ENCODE measurements at regions not wholly inside any gene's neighbourhood (a gene's known extent, or its start where the extent isn't known, plus 50 kb on each side); places are given as distances from the start of the nearest gene placed in this dataset.

- H3K4me3 ChIP-seq (ENCODE audit: low read length), result no peak overlapping the region
- no peaks in the 10 kb centered on the region for H3K27me3 ChIP-seq (replicated peaks; ENCODE audit: control insufficient read depth, insufficient read depth, low read length)
- H3K9me3 ChIP-seq (ENCODE audit: control insufficient read depth, low read length), result no peaks in the 10 kb centered on the region
- no peak overlapping the region for H3K9ac ChIP-seq (ENCODE audit: low read length)
- H3K36me3 ChIP-seq (ENCODE audit: control insufficient read depth, insufficient read depth, low read length, severe bottlenecking), result no peaks in the 10 kb centered on the region
- H3K4me1 ChIP-seq (ENCODE audit: control insufficient read depth, insufficient read depth, low read length), result no peaks in the 10 kb centered on the region
- DNase-seq (ENCODE audit: low read depth), result no peak
Measured at GRCh38 chr3:16658004-16658924, 53.0 kb upstream of the DAZL start.

- no peaks in the 10 kb centered on the region for H3K4me1 ChIP-seq (ENCODE audit: control insufficient read depth, insufficient read depth, low read length)
- H3K9ac ChIP-seq (ENCODE audit: low read length), result no peak overlapping the region
- no peaks in the 10 kb centered on the region for H3K27me3 ChIP-seq (replicated peaks; ENCODE audit: control insufficient read depth, insufficient read depth, low read length)
- no peak overlapping the region for H3K4me3 ChIP-seq (ENCODE audit: low read length)
- no peaks in the 10 kb centered on the region for H3K9me3 ChIP-seq (ENCODE audit: control insufficient read depth, low read length)
- no peaks in the 10 kb centered on the region for H3K36me3 ChIP-seq (ENCODE audit: control insufficient read depth, insufficient read depth, low read length, severe bottlenecking)
- DNase-seq (ENCODE audit: low read depth), result no peak
Measured at GRCh38 chr3:16658925-16659793, 53.9 kb upstream of the DAZL start.

- Histone ChIP-seq H3K9me3 (ENCODE audit: control insufficient read depth, low read length) (no peaks in the 10 kb centered on the region), H3K4me3 (ENCODE audit: low read length) (peak overlapping the region; percentile 38), H3K4me1 (ENCODE audit: control insufficient read depth, insufficient read depth, low read length) (peaks cover 27% of the 10 kb centered on the region), H3K27me3 (replicated peaks; ENCODE audit: control insufficient read depth, insufficient read depth, low read length) (no peaks in the 10 kb centered on the region), H3K9ac (ENCODE audit: low read length) (no peak overlapping the region), H3K36me3 (ENCODE audit: control insufficient read depth, insufficient read depth, low read length, severe bottlenecking) (no peaks in the 10 kb centered on the region)
- DNase-seq (ENCODE audit: low read depth), result no peak
Measured at GRCh38 chr3:16663854-16664712, 58.9 kb upstream of the DAZL start.

DNA sequence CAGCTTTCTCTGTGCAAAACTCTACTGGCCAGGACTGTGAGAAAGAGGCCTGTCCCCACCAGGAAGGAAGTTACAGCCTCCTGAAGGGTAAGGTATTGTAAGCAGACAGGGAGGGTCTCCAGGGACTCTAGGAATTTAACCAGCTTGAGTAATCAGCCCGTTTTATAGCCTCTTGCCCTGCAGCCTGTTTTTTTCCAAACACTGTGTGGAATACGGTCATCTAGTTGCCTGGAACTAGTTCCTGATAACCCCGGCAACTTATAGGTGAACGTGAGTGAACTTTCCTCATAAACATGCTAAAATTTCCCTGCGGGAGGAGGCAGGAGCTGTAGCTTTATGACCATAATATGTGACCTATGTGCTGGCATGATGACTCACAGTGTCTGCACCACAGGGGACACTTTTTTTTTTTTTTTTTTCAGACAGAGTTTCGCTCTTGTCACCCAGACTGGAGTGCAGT lies 60.1 kb upstream of the DAZL start:
- Histone ChIP-seq H3K9me3 (ENCODE audit: control insufficient read depth, low read length) (no peaks in the 10 kb centered on the region), H3K27me3 (replicated peaks; ENCODE audit: control insufficient read depth, insufficient read depth, low read length) (no peaks in the 10 kb centered on the region), H3K4me1 (ENCODE audit: control insufficient read depth, insufficient read depth, low read length) (peaks cover 35% of the 10 kb centered on the region), H3K9ac (ENCODE audit: low read length) (no peak overlapping the region), H3K4me3 (ENCODE audit: low read length) (peak overlapping the region; percentile 42), H3K36me3 (ENCODE audit: control insufficient read depth, insufficient read depth, low read length, severe bottlenecking) (no peaks in the 10 kb centered on the region)
- no peak for DNase-seq (ENCODE audit: low read depth)

DNA sequence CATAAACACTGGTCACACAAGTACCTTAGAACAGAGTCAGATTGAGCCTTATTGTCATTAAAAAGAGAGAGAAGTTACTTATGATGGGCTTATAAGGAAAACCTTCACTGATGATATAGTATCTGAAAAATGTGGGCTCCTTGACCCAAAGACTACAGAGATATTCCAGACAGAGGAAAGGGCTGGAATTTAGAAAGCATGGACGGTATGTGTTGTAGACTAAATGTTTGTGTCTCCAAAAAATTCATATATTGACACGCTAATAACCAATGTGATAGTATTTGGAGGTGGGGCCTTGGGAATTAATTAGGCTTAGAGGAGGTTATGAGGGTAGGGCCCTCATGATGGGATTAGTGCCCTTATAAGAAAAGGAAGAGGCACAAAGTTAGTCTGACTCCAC lies 61.0 kb upstream of the DAZL start:
- Histone ChIP-seq H3K9me3 (ENCODE audit: control insufficient read depth, low read length) (no peaks in the 10 kb centered on the region), H3K27me3 (replicated peaks; ENCODE audit: control insufficient read depth, insufficient read depth, low read length) (no peaks in the 10 kb centered on the region), H3K4me3 (ENCODE audit: low read length) (no peak overlapping the region), H3K36me3 (ENCODE audit: control insufficient read depth, insufficient read depth, low read length, severe bottlenecking) (no peaks in the 10 kb centered on the region), H3K4me1 (ENCODE audit: control insufficient read depth, insufficient read depth, low read length) (peaks cover 35% of the 10 kb centered on the region), H3K9ac (ENCODE audit: low read length) (no peak overlapping the region)
- DNase-seq (ENCODE audit: low read depth), result no peak

DNA sequence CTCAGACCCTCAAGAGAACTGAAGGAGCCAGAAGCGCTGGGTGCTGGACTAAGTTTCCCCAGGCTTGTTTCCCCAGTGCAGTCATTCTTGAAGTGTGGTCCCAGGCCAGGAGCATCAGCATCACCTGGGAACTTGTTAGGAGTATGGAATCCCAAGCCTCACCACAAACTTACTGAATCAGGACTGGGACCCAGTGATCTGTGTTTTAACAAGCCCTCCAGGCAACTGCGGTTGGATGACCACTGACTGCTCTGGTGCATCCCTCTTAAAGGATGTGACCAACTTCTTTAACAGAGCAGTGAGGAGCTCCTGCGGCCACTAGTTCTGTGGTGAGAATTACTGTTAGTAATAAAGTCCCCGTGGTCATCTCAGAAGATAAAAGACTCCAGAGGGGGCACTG lies 62.4 kb upstream of the DAZL start:
- Histone ChIP-seq H3K9me3 (ENCODE audit: control insufficient read depth, low read length) (no peaks in the 10 kb centered on the region), H3K4me1 (ENCODE audit: control insufficient read depth, insufficient read depth, low read length) (peaks cover 41% of the 10 kb centered on the region), H3K4me3 (ENCODE audit: low read length) (no peak overlapping the region), H3K36me3 (ENCODE audit: control insufficient read depth, insufficient read depth, low read length, severe bottlenecking) (no peaks in the 10 kb centered on the region), H3K27me3 (replicated peaks; ENCODE audit: control insufficient read depth, insufficient read depth, low read length) (no peaks in the 10 kb centered on the region), H3K9ac (ENCODE audit: low read length) (no peak overlapping the region)
- no peak for DNase-seq (ENCODE audit: low read depth)

DNA sequence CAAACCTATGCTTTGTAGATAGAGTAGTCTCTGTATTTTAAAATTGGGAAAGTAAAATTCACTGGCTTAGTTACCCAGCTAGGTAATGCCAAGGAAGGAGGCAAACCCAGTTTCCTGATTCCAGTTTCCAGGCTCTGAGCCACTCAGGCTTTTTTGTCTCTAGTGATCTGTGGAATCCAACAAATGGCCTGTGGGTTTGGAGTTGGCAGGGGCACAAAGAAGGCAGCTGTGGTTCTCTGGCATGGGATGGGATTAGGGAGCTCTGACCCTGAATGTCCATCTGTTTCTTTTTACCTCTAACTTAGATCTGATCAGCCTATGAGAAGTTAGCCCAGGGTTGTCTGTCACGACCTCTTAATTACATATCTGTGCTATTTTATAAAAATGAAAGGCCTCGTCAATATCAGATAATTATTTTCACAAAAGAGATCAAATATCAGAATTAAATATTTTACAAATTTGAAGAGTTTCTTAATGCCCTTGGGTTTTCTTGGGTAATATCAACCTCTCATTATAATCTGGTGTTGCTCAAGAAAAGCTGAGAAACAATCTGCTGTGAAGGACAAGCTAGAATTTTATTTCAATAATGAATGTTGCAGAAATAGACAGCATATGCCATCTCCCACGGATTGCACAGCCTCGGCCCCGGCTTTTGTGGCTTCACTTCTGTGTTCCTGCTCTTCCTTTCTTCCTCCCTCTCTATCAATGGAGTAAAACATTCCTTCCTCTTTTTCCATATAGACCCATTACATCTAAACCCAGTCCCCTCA lies 63.7 kb upstream of the DAZL start:
- Histone ChIP-seq H3K4me1 (ENCODE audit: control insufficient read depth, insufficient read depth, low read length) (peaks cover 42% of the 10 kb centered on the region), H3K36me3 (ENCODE audit: control insufficient read depth, insufficient read depth, low read length, severe bottlenecking) (no peaks in the 10 kb centered on the region), H3K27me3 (replicated peaks; ENCODE audit: control insufficient read depth, insufficient read depth, low read length) (no peaks in the 10 kb centered on the region), H3K9ac (ENCODE audit: low read length) (no peak overlapping the region), H3K4me3 (ENCODE audit: low read length) (no peak overlapping the region), H3K9me3 (ENCODE audit: control insufficient read depth, low read length) (no peaks in the 10 kb centered on the region)
- peak; percentile 72 for DNase-seq (ENCODE audit: low read depth)

- no peak for DNase-seq (ENCODE audit: low read depth)
- H3K27me3 ChIP-seq (replicated peaks; ENCODE audit: control insufficient read depth, insufficient read depth, low read length), result no peaks in the 10 kb centered on the region
- H3K36me3 ChIP-seq (ENCODE audit: control insufficient read depth, insufficient read depth, low read length, severe bottlenecking), result no peaks in the 10 kb centered on the region
- no peak overlapping the region for H3K4me3 ChIP-seq (ENCODE audit: low read length)
- H3K4me1 ChIP-seq (ENCODE audit: control insufficient read depth, insufficient read depth, low read length), result peaks cover 35% of the 10 kb centered on the region
- H3K9ac ChIP-seq (ENCODE audit: low read length), result no peak overlapping the region
- peaks cover under 1% of the 10 kb centered on the region for H3K9me3 ChIP-seq (ENCODE audit: control insufficient read depth, low read length)
Measured at GRCh38 chr3:16670191-16670590, 65.0 kb upstream of the DAZL start.

- no peak for DNase-seq (ENCODE audit: low read depth)
- no peak overlapping the region for H3K4me3 ChIP-seq (ENCODE audit: low read length)
Measured at GRCh38 chr3:16671690-16672089, 66.5 kb upstream of the DAZL start.

GRCh38 chr3:16673530-16673929 lies 68.3 kb upstream of the DAZL start:
- no peak overlapping the region for H3K9ac ChIP-seq (ENCODE audit: low read length)
- H3K4me3 ChIP-seq (ENCODE audit: low read length), result no peak overlapping the region
- peaks cover 20% of the 10 kb centered on the region for H3K4me1 ChIP-seq (ENCODE audit: control insufficient read depth, insufficient read depth, low read length)
- DNase-seq (ENCODE audit: low read depth), result no peak
- no peaks in the 10 kb centered on the region for H3K36me3 ChIP-seq (ENCODE audit: control insufficient read depth, insufficient read depth, low read length, severe bottlenecking)
- peaks cover 9% of the 10 kb centered on the region for H3K9me3 ChIP-seq (ENCODE audit: control insufficient read depth, low read length)
- no peaks in the 10 kb centered on the region for H3K27me3 ChIP-seq (replicated peaks; ENCODE audit: control insufficient read depth, insufficient read depth, low read length)

More at GRCh38 chr3:16671690-16672089, 66.5 kb upstream of the DAZL start:
- Histone ChIP-seq H3K36me3 (ENCODE audit: control insufficient read depth, insufficient read depth, low read length, severe bottlenecking) (no peaks in the 10 kb centered on the region), H3K27me3 (replicated peaks; ENCODE audit: control insufficient read depth, insufficient read depth, low read length) (no peaks in the 10 kb centered on the region), H3K9ac (ENCODE audit: low read length) (no peak overlapping the region), H3K4me1 (ENCODE audit: control insufficient read depth, insufficient read depth, low read length) (peaks cover 26% of the 10 kb centered on the region), H3K9me3 (ENCODE audit: control insufficient read depth, low read length) (peaks cover 9% of the 10 kb centered on the region)
